ENCODE measurements at regions not wholly inside any gene's neighbourhood (a gene's known extent, or its start where the extent isn't known, plus 50 kb on each side); places are given as distances from the start of the nearest gene placed in this dataset.
"Not testable (repeated sequence)": the region's sequence is repeated elsewhere in the genome, so short reads cannot be mapped to it uniquely, and the experiment has no call there.

- no peak overlapping the region for H3K4me3 ChIP-seq
- peaks cover 0 to 2% (median 0%) of the 10 kb centered on the region in 5 donors for H3K4me1 ChIP-seq (ENCODE audit: control insufficient read depth in 5 of 5, insufficient read depth in 5 of 5, low read length in 5 of 5)
- no peak overlapping the region for H3K27ac ChIP-seq (ENCODE audit: low read depth in 1 of 2, low read length in 1 of 2)
- TF ChIP-seq CTCF (IDR thresholded peaks at IDR 0.05; ENCODE audit: control extremely low read depth, extremely low read depth), result no peak
- no peak overlapping the region for H3K9ac ChIP-seq (ENCODE audit: insufficient read depth in 1 of 2, low read length in 2 of 2)
- no peak for ATAC-seq (ENCODE audit: insufficient read depth, low FRiP score)
- no peaks in the 10 kb centered on the region for H3K27me3 ChIP-seq (ENCODE audit: control insufficient read depth in 3 of 3, insufficient read depth in 3 of 3, low read length in 2 of 3)
- no peaks in the 10 kb centered on the region for H3K36me3 ChIP-seq (ENCODE audit: control insufficient read depth in 4 of 4, insufficient read depth in 4 of 4, low read length in 4 of 4)
- no peak for DNase-seq
- peaks cover 0 to 5% (median 4%) of the 10 kb centered on the region in 4 donors for H3K9me3 ChIP-seq (ENCODE audit: control insufficient read depth in 4 of 4, insufficient read depth in 3 of 4, low read length in 3 of 4)
Measured at GRCh38 chr2:238614376-238614775, 187.6 kb downstream of the ASB1 start.

GRCh38 chr2:238615187-238615586 lies 188.5 kb downstream of the ASB1 start:
- no peak overlapping the region for H3K27ac ChIP-seq (ENCODE audit: low read depth in 1 of 2, low read length in 1 of 2)
- H3K4me1 ChIP-seq (ENCODE audit: control insufficient read depth in 5 of 5, insufficient read depth in 5 of 5, low read length in 5 of 5), result peaks cover 0 to 2% (median 0%) of the 10 kb centered on the region in 5 donors
- H3K4me3 ChIP-seq, result no peak overlapping the region
- ATAC-seq (ENCODE audit: insufficient read depth, low FRiP score), result no peak
- no peak for DNase-seq
- peaks cover 0 to 5% (median 1%) of the 10 kb centered on the region in 4 donors for H3K9me3 ChIP-seq (ENCODE audit: control insufficient read depth in 4 of 4, insufficient read depth in 3 of 4, low read length in 3 of 4)
- 73 to 95% methylated on average over 5 of the region's 5 CpGs for WGBS, 2 donors
- no peak overlapping the region for H3K9ac ChIP-seq (ENCODE audit: insufficient read depth in 1 of 2, low read length in 2 of 2)
- no peaks in the 10 kb centered on the region for H3K36me3 ChIP-seq (ENCODE audit: control insufficient read depth in 4 of 4, insufficient read depth in 4 of 4, low read length in 4 of 4)
- TF ChIP-seq CTCF (IDR thresholded peaks at IDR 0.05; ENCODE audit: control extremely low read depth, extremely low read depth), result no peak
- no peaks in the 10 kb centered on the region for H3K27me3 ChIP-seq (ENCODE audit: control insufficient read depth in 3 of 3, insufficient read depth in 3 of 3, low read length in 2 of 3)

- no peak for TF ChIP-seq CTCF (IDR thresholded peaks at IDR 0.05; ENCODE audit: control extremely low read depth, extremely low read depth)
- WGBS, 2 donors, result 73 to 80% methylated on average over 5 of the region's 5 CpGs
- no peak for DNase-seq
- peaks cover 0 to 3% (median 0%) of the 10 kb centered on the region in 4 donors for H3K9me3 ChIP-seq (ENCODE audit: control insufficient read depth in 4 of 4, insufficient read depth in 3 of 4, low read length in 3 of 4)
- no peak for ATAC-seq (ENCODE audit: insufficient read depth, low FRiP score)
- H3K27ac ChIP-seq (ENCODE audit: low read depth in 1 of 2, low read length in 1 of 2), result no peak overlapping the region
- H3K4me3 ChIP-seq, result no peak overlapping the region
- peaks cover 0 to 2% (median 0%) of the 10 kb centered on the region in 5 donors for H3K4me1 ChIP-seq (ENCODE audit: control insufficient read depth in 5 of 5, insufficient read depth in 5 of 5, low read length in 5 of 5)
- H3K36me3 ChIP-seq (ENCODE audit: control insufficient read depth in 4 of 4, insufficient read depth in 4 of 4, low read length in 4 of 4), result no peaks in the 10 kb centered on the region
- no peak overlapping the region for H3K9ac ChIP-seq (ENCODE audit: insufficient read depth in 1 of 2, low read length in 2 of 2)
- no peaks in the 10 kb centered on the region for H3K27me3 ChIP-seq (ENCODE audit: control insufficient read depth in 3 of 3, insufficient read depth in 3 of 3, low read length in 2 of 3)
Measured at GRCh38 chr2:238616681-238617080, 190.0 kb downstream of the ASB1 start.

DNA sequence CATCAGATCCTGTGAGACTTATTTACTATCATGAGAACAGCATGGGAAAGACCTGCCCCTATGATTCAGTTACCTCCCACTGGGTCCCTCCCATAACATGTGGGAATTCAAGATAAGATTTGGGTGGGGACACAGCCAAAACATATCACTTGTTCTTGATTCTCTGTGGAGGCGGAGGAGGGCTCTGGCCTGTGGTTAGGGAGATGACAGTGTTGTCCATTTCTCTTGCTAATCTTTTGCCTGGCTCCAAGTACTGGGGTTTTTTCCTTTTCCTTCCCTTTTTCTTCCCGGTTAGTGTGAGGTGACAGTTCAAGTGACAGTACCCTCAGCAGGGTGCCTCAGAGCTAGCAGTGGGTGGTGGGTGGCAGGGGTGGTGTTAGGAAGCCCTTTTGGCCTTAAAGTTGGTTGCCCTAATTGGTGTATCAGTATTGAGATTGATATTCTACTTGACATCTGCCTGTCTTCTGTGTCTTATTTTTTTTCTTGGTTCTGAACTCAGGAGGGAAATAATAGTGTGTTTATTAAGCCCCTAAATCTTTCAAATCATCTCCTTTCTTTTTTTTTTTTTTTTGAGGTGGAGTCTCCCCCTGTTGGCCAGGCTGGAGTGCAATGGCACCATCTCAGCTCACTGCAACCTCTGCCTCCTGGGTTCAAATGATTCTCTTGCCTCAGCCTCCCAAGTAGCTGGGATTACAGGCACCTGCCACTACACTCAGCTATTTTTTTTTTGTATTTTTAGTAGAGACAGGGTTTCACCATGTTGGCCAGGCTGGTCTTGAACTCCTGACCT lies 192.0 kb downstream of the ASB1 start:
- not testable (repeated sequence) for H3K27me3 ChIP-seq (ENCODE audit: control insufficient read depth in 3 of 3, insufficient read depth in 3 of 3, low read length in 2 of 3); ATAC-seq (ENCODE audit: insufficient read depth, low FRiP score); H3K4me1 ChIP-seq (ENCODE audit: control insufficient read depth in 5 of 5, insufficient read depth in 5 of 5, low read length in 5 of 5); H3K36me3 ChIP-seq (ENCODE audit: control insufficient read depth in 4 of 4, insufficient read depth in 4 of 4, low read length in 4 of 4); H3K9me3 ChIP-seq (ENCODE audit: control insufficient read depth in 4 of 4, insufficient read depth in 3 of 4, low read length in 3 of 4); DNase-seq; H3K9ac ChIP-seq (ENCODE audit: insufficient read depth in 1 of 2, low read length in 2 of 2); H3K4me3 ChIP-seq; H3K27ac ChIP-seq (ENCODE audit: low read depth in 1 of 2, low read length in 1 of 2)
- 42 to 62% methylated on average over 2 of the region's 2 CpGs for WGBS, 2 donors
